GM19372 (cell line): ENCODE measurements at regions not wholly inside any gene's neighbourhood (a gene's known extent, or its start where the extent isn't known, plus 50 kb on each side); places are given as distances from the start of the nearest gene placed in this dataset.
"Not testable (repeated sequence)": the region's sequence is repeated elsewhere in the genome, so short reads cannot be mapped to it uniquely, and the experiment has no call there.

ENCODE experiments used
- ATAC-seq: cut with Tn5 transposase; IDR thresholded peaks from one replicate; pipeline ENCODE4 v1.9.1; 2021; ENCODE audit warnings: mild to moderate bottlenecking, low read depth, moderate library complexity; ENCODE audit not compliant: unreplicated experiment

DNA sequence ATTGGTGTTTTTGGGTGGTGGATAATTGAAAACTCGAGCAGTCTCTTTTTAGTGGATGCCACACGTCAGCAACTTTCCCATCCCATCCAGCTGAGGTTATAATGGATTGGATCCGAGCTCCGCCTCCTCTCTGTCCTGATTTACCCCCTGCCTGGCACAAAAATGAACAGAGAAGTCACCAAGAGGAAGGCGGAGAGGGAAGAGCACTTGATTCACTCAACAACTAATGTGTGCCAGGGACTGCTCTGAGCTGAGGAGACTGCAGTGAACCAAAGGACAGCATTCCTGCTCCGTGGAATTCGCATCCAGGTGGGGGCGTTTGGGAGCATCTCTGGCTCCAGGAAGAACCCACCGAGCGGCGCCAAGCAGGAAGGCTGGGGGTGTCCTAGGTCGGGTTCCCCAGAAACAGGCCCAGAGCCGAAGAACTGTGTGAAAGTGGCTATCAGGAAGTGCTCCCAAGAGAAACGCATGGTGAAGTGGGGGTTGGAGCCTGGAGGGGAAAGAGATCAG is 95.8 kb upstream of the NAA20 start:
- ATAC-seq = no peak

DNA sequence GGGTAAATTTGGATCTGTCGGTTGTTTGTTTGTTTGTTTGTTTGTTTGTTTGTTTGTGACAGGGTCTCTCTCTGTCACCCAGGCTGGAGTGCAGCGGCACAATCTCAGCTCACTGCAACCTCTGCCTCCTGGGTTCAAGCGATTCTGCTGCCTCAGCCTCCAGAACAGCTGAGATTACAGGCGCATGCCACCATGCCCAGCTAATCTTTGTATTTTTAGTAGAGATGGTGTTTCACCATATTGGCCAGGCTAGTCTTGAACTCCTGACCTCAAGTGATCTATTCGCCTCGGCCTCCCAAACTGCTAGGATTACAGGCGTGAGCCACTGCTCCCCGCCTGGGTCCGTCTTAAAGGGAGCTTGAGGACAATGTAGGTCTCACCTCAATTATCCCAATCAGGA is 95.3 kb upstream of the NAA20 start:
- not testable (repeated sequence) for ATAC-seq

DNA sequence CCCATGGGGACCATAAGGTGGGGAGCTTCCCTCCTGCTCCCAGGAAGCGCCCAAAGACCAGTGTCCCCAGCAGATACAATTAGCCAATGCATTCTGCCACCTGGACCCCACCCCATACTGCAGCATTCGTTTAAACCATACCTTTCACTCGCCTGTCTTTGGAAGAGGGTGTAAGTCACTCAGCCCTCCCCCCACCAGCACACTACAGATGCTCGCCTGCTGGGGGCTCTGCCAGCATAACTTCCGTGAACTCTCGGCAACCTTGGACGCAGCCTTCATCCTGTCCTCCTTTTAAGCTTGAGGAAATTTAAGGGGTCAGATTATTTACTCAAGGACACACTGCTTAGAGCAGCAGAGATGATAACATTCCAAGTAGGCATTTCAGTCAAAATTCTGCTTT is 94.4 kb upstream of the NAA20 start:
- no peak for ATAC-seq

DNA sequence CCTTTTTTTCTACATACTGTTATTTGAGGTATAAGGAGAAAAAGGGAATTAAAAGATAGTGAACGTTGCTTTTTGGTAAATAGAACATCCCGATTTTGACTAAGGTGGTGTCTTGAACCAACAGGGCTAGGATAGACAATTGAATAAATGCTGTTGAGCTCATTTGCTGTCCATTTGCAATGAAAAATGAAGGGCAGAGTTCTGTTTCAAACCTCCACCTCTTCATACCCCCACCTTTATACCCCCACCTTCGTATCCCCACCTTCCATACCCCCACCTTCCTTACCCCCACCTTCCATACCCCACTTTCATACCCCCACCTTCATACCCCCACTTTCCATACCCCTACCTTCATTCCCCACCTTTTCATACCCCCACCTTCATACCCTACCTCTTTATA is 93.4 kb upstream of the NAA20 start:
- ATAC-seq = no peak

DNA sequence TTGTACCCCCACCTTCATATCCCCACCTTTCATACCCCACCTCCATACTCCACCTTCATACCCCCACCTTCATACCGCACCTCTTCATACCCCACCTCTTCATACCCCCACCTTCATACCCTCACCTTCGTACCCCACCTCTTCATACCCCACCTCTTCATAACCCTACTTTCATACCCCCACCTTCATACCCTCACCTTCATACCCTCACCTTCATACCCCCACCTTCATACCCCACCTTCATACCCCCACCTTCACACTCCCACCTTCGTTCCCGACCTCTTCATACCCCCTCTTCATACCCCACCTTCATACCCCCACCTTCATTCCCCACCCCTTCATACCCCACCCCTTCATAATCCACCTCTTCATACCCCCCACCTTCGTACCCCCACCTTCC is 92.9 kb upstream of the NAA20 start:
- ATAC-seq = no peak

DNA sequence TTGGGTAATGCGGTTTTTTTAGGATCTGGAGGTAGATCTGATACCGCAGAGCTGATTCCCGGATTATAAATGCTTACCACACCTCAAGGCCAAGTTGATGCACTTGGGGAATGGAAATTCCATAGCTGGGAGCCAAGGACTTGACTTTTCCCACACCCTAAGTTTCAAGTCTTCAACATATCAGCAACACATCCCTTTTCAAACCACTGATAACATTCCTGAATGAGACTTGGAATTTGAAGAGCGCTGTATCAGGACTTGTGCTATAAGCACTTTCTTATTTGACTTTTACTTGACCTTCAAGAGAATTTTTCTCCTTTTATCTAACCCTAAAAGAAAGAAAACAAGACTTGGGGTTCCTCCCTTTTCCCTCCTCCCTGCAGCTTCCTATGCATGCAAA is 90.6 kb upstream of the NAA20 start:
- no peak for ATAC-seq

DNA sequence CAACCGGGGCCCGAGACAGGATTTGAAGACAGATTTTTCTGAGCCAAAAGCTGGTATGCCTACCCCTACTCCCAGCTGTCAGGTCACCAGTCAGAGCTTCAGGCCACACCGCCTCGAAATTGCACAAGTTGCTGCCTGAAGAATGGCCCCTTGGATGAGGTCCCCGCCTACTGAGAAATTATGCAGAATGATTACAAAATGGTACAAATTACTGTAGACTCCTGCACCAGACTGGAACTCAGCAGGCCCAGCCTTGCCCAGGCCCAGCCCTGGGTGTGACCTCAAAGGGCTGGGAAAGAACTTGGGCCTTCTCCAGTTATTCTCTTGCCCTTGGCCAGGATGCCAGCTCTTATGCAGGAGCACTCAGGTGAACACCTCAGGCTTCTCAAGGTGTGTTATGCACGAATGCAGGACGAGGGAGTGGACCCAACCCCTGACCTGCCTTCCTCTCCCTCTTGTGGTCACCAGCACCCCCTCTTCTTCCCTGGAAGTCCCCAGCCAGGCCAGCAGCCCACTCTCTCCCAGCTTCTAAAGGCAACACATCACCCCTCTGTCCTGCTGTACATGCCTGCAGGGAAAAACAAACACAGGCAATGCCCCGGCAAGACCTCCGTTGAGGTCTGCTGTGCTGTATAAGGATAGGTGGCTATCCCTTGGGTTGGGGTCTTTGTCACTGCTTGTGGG is 88.7 kb upstream of the NAA20 start:
- ATAC-seq = no peak

DNA sequence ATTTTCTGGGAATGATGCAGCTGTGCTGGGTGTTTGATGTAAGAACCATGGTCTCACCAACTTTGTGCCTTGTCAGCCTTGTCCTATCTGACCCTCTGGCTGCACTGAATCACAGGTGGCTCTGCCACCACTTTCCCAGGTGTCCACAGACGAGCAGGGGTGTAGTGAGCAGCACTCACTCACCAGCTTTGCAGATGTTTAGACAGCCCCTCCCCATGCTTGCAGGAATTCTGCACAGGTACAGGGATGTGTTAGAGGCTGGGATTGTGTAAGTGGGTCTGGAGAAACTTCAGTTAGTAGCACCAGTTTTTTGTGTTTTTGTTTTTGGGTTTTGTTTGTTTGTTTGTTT is 88.2 kb upstream of the NAA20 start:
- ATAC-seq = no peak

DNA sequence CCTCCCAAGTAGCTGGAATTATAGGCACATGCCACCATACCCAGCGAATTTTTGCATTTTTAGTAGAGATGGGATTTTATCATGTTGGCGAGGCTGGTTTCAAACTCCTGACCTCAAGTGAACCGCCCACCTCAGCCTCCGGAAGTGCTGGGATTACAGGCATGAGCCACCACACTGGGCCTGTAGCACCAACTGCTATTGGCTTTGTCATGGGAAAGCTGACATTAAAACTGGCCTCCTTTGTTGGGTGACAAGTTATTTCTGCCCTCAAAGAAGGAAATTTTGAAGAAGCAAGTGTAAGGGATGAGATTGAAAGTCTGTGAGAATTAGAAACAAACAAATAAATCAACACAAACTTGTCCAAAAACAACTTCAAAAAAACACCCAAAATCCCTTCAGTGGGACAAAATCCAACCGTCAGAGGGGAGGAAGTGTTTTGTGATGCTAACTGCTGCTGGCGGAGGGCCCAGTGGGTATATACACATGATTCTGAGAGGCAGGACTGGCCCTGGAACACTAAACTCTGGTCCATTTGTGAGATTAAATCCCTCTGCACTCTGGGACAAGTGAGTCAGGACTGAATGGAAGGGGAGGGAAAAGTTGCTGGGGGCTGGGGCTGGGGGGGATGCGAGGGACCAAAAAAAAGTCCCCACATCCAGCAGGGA is 87.5 kb upstream of the NAA20 start:
- no peak for ATAC-seq

DNA sequence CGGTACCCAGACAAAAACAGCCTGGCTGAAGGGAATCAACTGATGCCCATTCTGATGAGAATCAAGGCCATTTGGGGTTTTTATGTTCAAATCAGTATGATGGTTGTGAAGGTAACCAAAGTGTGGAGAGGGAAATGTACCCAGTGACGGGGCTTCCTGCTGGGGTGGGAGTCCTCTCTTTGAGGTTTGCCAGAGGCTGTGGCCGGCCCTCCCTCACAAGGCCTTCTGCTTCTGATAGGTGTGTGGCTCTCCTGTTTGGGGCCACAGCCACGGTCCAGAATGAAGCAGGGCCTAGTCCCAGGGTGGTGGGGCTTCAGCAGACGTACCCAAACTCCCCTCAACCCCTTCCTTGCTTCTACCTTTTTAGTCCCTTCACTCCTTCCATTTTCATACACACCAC is 86.7 kb upstream of the NAA20 start:
- no peak for ATAC-seq

DNA sequence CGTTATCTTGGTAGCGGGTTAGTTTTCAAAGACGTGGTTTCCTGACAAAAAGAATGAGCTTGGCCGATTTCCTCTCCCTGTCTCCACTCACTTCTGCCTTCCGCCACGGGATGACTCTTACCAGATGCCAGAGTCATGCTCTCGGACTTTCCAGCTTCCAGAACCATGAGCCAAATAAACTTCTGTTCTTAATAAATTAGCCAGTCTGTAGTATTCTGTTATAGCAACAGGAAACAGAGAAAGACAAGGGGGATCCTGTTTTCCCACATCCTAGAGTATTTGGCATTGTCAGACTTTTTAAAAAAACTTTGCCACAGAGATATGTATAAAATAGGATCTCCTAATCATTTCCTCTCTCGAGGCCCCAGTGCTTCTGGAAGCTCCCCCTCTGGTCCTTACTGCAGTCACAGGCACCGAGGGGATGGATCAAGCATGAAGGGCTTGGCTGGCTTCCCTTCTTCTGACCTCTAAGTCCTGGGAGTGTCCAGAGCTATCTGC is 84.9 kb upstream of the NAA20 start:
- ATAC-seq = no peak

DNA sequence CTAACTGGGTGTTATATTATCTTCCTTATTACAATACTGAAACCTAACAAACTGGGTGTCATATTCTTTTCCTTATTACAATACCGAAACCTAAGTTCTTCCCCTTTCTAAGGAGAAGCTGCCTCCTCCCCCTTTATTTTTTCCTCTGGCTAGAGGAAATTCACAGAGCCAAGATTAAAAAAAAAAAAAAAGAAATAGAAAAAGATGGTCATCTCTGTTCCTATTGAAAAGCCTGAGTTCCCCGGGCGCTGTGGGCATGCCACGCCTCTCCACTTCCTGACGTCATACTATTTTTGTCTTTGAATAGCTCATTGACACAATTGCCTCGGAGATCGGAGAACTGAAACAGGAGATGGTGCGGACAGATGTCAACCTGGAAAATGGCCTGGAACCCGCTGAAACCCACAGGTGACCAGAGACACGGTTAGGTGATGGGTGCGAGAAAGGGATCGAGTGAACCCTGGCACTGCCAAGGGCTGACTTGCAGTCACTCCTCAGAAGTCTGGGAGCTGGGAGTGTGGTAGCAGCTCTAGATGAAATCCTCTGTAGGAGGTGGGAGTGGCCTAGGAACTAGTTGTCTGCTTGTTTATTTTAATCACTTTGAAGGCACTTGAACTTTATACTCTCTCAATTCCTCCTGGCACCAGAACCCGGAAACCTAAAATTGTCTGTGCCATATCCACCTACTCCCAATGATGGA is 82.2 kb upstream of the NAA20 start:
- ATAC-seq = no peak

DNA sequence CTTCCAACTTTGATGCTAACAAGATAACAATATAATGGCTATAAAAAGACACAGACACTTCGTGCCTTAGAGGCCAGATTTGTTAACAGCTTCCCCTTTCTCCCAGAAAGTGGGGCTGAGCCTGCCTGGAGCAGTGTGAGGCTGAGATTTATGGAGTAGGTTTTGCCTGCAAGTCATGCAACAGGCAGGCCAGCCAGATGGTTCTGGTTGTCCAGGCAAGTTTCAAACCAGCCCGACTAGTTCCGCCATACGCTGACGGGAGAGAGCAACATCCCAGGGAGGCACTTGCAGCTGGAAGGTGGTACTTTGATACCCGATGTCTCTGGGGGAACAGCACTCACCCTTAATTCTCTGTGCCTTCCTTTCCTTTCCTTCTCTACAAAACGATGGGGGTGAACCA is 81.3 kb upstream of the NAA20 start:
- no peak for ATAC-seq

DNA sequence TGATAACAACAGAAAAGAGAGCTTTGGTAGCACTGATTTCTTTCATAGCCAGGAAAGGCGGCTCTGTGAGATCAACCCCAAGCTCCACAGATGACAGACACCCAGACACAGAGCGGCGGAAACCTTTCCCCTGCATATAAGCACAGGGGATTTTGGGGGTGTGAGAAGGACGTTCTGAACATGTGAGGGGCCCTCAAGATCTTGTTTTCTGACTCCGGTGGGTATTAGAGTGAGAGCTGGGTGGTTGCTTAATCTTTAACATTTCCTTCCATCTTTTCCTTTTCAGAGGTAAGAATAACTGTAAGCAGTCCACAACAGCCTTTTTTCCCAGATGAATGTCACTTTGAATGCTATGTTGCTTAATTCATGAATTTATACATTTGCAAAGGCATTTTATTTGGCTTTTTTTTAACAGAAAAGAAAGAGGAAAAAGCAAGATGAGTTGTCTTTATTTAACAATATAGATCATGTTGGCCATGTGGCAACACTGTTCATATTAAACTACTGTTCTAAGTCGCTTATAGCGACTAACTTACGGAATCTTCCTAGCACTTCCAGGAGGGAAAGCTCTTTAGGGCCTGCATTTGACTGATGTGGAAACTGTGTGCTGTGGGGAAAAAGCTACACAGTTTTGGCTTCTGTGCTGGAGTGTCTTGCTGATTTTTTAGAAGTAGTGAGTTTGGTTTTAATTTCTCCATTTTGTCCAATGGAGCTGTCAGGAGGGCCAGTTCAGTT is 80.5 kb upstream of the NAA20 start:
- no peak for ATAC-seq

DNA sequence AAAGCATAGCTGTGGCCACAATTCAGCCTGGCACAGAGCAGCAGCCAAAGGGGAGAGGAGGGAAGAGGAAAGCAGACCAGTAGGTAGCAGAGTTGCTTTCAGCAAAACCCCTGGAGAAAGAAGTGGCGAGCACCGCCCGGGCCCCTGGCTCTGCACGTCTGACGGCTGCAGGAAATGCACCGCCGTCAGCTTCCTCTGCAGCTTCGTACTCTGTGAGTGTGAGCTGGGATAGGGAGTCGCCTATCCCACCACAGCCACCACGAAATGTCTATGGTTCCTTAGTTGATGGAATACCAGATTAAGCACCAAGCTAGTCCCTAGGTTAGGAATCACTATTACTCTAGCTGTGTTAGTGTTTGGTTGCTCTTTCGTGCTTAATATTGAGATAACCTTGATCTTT is 79.9 kb upstream of the NAA20 start:
- no peak for ATAC-seq

DNA sequence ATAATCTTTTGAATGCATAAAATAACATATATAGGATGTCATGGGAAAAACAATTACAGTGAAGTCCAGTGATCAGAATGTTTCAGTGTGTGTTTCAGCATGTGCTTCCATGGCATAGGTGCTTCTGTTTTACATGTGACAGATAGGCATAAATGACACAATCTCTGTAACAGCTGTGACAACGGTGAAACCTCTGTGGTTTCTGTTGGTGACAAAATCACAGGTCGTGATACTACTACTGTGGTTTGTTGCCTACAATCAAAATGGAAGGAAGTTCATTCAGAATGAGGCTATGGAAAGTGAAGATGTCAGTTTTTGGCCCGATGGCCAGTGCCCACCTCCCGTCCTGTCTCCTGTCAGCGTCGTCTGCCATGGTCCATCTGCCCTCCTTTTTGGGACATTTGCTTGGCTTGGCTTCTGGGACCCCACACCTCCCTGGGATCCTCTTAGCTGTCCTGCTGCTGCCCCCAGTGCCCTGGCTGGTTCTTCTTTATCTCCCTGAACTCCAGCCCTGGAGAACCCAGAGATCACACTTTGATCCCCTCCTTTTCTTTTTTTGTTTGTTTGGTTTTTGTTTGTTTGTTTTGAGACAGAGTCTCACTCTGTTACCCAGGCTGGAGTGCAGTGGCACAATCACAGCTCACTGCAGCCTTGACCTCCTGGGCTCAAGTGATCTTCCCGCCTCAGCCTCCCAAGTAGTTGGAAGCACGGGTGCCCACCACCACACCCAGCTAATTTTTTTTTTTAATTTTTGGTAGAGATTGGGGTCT is 79.3 kb upstream of the NAA20 start:
- peak; percentile 56 for ATAC-seq

DNA sequence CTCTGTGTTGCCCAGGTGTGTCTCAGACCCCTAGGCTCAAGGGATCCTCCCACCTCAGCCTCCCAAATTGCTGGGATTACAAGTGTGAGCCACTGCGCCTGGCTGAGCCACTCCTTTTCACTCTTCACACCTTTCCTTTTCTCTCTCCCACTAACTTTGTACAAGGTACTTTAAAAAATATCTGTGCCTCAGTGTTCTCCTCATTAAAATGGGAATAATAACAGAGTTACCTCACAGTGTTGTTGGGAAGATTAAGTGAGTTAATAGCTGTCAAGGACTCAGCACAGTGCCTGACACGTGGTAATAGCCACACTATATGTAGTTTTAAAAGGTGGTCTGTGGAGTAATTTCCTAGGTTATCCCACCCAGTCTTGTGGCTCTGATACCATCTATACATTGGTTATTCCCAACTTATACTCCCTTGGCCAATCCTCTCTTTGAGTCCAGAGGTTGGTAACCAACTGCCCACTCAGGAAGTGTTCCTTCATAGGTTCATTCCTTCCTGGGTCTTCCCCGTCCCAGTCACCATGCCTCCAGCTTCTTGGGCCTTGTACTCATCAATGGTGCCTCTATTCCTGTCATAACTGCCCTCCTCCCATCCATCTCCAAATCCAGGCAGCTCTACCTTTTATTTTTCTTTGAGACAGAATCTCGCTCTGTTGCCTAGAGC is 78.6 kb upstream of the NAA20 start:
- ATAC-seq = no peak

DNA sequence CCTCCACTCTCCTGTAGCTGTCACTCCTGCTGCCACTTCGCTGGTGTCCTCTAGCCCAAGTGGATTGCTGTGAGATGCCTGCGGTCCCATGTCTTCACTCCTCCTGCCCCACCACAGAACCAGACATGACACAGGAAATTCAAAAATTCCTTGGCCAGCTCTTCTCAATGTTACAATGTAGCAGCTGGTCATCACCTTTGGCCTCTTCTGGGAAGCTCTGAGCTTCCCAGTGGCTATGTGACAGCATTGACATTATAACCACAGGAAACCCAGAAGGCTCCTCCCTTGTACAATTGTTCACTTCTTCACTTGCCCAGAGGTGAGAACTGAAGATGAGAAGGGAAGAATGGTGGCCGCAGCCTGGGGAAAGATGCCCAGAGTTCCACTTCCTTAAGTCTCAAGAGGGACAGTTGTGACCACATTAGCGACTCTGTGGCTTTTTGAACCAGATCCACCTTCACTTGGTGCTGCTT is 76.1 kb upstream of the NAA20 start:
- no peak for ATAC-seq

DNA sequence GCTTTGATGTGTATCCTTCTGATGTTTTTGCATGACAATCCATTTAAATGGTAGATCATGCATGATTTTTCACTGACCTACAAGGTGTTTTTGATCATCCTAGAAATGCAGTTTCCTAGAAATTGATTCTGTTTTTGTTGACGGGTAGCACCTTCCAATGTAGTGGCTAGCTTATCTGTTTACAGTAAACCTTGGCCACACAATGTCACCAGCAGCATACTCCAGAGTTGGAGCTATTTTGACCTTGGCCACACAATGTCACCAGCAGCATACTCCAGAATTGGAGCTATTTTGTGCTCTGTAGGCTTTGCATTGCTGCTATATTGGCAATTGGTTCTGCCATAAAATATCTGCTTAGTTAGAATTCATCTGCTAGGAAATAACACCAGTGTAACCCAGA is 74.6 kb upstream of the NAA20 start:
- ATAC-seq = no peak
